Bone marrow (tissue), 2 donors: ENCODE measurements at regions not wholly inside any gene's neighbourhood (a gene's known extent, or its start where the extent isn't known, plus 50 kb on each side); places are given as distances from the start of the nearest gene placed in this dataset.
"Not testable (repeated sequence)": the region's sequence is repeated elsewhere in the genome, so short reads cannot be mapped to it uniquely, and the experiment has no call there.

Experiments used
- DNase-seq, 2 donors: peaks; one replicate each; lab custom pipeline; 2025; lab: John Stamatoyannopoulos, UW

DNA sequence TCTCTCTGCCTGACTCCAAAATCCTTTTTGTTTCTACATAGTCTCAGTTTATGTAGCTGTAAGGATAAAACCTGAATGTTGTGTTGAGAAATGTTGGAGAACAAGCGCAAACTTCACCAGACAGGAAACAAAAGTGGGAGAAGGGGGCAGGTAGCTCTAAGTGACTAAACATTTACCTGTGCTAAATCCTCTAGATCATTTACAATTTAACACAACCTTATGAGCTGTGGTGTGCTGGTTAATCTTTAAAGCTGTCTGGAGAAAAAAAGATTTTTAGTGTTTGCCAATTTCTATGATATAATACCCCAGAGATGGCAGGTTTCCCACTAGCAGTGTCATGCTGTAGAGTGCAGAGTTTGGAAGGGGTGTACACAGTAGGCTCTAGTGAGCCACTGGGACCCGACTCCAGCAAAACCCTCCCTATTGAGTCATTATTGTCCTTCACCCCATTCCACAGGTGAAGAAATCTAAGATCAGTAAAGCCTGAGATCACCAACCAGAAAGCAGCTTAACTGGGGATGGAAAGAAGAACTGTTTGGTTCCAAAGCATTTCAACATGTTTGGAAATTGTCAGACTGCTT, 992.0 kb downstream of the DCDC2C start:
- no peak for DNase-seq

DNA sequence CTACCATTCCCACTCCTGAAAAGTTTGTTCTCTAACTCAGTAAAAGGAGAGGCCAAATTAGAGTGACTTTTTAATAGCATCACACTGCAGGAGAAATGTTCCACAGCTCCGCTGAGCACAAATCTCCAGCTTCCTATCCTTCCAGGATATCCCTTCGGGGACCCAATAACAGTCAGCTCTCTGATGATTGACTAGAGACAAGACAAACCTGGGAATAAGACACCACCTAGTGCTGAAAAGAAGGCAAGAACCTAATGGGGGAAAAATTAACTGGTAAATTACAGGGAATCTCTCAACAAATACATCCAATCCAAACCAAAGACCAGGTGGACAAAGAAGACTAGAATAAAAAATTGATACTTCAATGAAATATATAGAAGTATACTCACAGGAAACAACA, 977.1 kb upstream of the SOX11 start:
- DNase-seq, result no peak

DNA sequence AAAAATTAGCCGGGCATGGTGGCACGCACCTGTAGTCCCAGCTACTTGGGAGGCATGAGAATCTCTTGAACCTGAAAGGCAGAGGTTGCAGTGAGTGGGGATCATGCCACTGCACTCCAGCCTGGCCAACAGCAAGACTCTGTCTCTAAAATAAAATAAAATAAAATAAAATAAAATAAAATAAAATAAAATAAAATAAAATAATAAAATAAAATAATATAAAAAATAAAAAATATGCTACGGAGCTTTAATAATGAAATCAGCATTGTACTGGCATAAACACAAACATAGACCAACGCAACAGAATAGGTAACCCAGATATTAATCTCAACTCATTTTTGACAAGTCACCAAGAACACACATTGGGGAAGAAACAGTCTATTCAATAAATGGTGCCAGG, 973.4 kb upstream of the SOX11 start:
- DNase-seq, result no peak

DNA sequence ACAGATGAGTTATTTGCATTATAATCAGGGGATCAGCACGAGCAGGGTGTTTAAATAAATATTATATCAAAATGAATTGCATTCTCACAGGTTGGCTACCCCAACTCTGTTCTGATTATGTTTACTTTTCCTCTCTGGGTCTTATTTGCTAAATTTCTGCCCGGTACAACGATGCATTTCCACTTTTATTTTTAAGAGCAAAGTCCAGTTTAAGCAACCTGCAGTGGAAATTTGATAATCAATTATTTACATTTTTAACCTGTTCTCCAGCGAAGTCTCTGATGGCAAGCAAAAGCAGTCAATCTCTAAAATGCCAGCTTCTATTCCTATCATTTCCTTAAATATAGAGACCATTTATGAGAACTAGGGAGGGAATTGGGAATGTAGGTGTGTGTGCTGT, 966.6 kb upstream of the SOX11 start:
- DNase-seq, result no peak

GRCh38 chr2:4732560-4732959, 959.6 kb upstream of the SOX11 start:
- DNase-seq, result no peak

DNA sequence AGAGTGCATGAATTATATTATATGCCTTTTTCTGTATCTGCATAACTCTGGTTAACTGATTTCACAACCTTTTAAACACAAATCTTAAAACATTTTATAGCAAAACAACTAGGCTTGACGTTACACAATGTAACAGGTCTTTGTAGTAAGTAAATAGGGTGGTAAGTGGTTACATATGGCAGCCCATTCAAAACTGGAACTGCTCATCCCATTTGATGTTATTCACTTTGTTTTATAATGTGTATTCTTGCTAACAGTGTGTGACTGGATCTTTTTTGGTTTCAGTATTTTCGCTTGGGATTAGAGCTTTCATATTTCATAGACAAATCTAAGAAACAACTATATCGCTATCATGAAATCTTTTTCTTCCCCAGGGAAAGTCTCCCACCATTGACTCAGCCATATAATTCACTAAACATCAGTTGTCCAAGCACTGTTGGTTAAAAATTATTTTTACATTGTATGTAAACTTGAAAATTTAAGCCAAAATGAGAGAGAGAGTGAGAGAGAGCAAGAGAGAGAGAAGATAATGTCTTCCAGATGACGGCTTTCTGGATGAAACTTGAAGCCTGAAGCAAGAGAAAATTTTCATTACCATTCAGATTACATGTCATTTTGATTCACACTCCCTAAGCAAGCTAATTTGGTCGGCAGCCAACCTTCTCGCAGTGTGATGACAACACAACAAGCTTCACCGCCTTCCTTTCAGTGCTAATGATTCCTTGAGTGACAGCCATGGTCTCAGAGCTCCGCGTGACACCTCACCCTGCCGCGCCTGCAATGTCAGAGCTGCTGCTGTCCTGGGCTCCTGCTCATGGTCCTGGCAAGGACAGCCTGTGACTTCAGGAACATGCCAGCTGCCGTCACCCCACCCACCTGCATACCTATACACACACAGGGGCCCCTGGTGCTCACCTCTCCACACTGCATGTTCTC, 946.9 kb upstream of the SOX11 start:
- DNase-seq, result no peak

GRCh38 chr2:4753721-4754120, 938.5 kb upstream of the SOX11 start:
- DNase-seq, result no peak

- no peak for DNase-seq
Measured at GRCh38 chr2:4762951-4763376, 929.2 kb upstream of the SOX11 start.

DNA sequence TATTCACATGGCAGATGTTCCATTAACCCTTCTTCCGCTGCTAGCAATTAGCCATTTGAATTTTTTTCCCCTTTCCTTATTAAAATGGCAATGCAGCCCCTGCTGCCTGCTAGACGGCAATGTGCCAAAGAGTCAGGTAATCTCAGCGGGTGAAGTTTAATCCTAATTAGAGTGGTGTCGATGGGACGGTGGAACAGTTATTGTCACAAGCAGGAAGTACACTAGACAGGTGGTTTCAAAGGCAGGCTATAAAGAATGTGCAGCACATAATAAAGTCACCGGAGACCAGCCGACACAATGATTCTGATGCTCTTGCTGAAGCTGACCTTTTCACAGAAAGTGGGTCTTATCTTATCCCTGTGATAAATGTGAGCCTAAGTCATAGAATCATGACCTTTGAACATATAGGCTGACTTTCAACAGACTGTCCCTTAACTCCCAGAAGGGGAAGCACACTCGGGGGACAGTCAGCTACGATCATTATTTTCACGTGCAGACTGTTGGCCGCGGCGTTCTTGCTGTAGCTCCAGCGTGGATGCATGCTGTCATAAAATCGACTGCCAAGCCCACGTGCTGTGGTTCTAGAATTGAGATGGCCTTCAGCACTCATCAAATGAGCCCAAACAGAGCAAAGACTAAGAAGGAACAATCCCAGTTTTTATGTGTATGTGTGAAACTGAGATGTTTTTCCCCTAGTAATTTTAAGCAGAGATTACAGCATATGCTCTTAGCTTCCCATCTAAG, 926.2 kb upstream of the SOX11 start:
- DNase-seq, result no peak

GRCh38 chr2:4775668-4776067, 916.5 kb upstream of the SOX11 start:
- DNase-seq, result no peak

- DNase-seq, result no peak
Measured at GRCh38 chr2:4780679-4781078, 911.5 kb upstream of the SOX11 start.

DNA sequence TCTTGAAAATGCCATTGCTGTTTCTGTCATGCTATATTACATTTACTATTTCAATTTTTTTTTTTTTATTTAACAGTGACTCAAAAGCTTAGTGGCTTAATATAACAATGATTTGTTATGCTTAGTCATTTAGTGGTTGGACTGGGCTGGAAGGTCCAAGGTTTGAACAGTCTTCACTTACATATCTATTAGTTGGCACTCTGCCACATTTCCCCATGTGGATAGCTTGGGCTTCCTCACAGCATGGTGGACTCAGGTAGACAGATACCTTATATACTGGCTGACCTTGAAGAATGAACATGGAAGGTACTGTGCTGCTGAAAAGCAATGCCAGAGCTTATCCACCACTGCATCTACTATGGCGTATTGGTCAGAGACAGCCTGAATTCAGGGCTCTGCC, 909.5 kb upstream of the SOX11 start:
- no peak for DNase-seq

DNA sequence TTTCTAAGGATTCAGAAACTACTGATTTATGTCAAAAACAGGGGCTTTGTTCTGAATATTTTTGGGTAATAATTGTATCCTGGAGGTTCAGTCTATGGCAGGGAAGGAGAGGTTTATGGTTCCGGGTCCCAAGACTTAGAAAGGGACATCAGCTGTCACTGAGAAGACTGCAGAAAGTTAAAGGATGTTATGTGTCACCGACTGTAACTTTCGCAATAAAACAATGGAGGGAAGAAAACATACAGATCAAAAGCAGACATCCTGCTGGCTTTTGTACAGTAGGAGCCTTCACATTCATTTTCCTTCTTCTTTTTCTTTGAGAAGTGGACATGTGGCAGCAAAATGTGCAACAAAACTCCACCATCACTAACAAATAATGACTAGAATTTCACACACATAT, 900.7 kb upstream of the SOX11 start:
- DNase-seq, result no peak

- no peak for DNase-seq
Measured at GRCh38 chr2:4792126-4792525, 900.1 kb upstream of the SOX11 start.

- DNase-seq, result no peak
Measured at GRCh38 chr2:4803396-4803795, 888.8 kb upstream of the SOX11 start.

DNA sequence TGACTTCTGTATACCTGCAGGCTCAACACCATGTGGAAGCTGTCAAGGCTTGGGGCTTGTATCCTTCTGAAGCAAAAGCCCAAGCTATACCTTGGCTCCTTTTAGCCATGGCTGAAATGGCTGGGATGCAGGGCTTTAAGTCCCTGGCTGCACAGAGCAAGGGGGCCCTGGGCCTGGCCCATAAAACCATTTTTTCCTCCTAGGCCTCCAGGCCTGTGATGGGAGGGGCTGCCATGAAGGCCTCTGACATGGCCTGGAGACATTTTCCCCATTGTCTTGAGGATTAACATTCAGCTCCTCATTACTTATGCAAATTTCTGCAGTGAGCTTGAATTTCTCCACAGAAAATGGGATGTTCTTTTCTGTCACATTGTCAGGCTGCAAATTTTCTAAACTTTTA, 878.0 kb upstream of the SOX11 start:
- DNase-seq, result not testable (repeated sequence)

DNA sequence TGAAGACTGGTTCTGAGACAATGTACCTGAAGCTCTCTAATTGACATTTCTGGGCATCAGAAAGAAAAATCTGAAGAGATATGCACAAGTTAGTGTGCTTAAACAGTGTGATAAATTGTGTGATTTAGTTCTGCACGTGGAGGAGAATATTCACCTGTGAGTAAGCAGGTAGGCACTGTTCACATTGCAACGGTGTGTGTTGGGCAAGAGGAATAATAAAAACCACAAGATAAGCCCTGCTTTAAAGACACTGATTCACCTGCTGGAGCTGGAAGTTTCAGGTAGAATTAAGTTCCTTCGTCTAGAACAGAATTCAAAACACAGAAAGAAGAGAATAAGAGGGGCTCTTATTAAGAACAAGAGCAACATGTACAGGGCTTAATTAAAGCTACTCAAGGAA, 864.3 kb upstream of the SOX11 start:
- DNase-seq, result no peak

GRCh38 chr2:4828682-4829374, 863.4 kb upstream of the SOX11 start:
- DNase-seq, result no peak

- no peak for DNase-seq
Measured at GRCh38 chr2:4831751-4832150, 860.4 kb upstream of the SOX11 start.

- no peak for DNase-seq
Measured at GRCh38 chr2:4832642-4833041, 859.5 kb upstream of the SOX11 start.

DNA sequence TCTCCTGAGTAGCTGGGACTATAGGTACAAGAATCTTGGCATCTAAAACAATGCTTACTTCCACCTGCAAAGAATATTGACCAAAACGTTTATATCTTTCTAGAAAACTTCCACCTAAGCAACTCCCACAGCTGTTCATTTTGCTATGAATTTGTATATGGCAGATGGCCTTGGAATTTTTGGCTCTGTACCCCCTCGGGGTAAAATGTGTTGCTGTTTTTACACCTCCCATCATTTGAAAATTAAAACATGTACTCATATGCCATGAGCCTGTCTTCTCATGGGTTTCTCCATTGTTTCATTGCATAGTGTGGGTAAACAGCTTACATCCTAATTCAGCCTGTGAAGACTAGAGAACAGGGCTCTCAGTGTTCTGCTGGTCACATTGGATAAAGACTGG, 853.6 kb upstream of the SOX11 start:
- no peak for DNase-seq

- no peak for DNase-seq
Measured at GRCh38 chr2:4840791-4841190, 851.4 kb upstream of the SOX11 start.
